ENCODE measurements at regions not wholly inside any gene's neighbourhood (a gene's known extent, or its start where the extent isn't known, plus 50 kb on each side); places are given as distances from the start of the nearest gene placed in this dataset.

GRCh38 chr12:42859612-42860011 lies 270.1 kb upstream of the PRICKLE1 start:
- DNase-seq (ENCODE audit: low spot score) = no peak

GRCh38 chr12:42857106-42857505 lies 267.6 kb upstream of the PRICKLE1 start:
- DNase-seq (ENCODE audit: low spot score) = no peak

- DNase-seq (ENCODE audit: low spot score) = no peak
Measured at GRCh38 chr12:42855362-42855950, 265.9 kb upstream of the PRICKLE1 start.

GRCh38 chr12:42854826-42855225 lies 265.3 kb upstream of the PRICKLE1 start:
- DNase-seq (ENCODE audit: low spot score) = no peak

- DNase-seq (ENCODE audit: low spot score) = no peak
Measured at GRCh38 chr12:42854208-42854607, 264.7 kb upstream of the PRICKLE1 start.

GRCh38 chr12:42853370-42854140 lies 264.0 kb upstream of the PRICKLE1 start:
- DNase-seq (ENCODE audit: low spot score) = no peak

- no peak for DNase-seq (ENCODE audit: low spot score)
Measured at GRCh38 chr12:42846782-42847181, 257.2 kb upstream of the PRICKLE1 start.

GRCh38 chr12:42834062-42834461 lies 244.5 kb upstream of the PRICKLE1 start:
- no peak for DNase-seq (ENCODE audit: low spot score)

- DNase-seq (ENCODE audit: low spot score) = no peak
Measured at GRCh38 chr12:42828836-42829235, 239.3 kb upstream of the PRICKLE1 start.

- no peak for DNase-seq (ENCODE audit: low spot score)
Measured at GRCh38 chr12:42824327-42824726, 234.8 kb upstream of the PRICKLE1 start.

- DNase-seq (ENCODE audit: low spot score) = no peak
Measured at GRCh38 chr12:42823679-42824078, 234.1 kb upstream of the PRICKLE1 start.

- no peak for DNase-seq (ENCODE audit: low spot score)
Measured at GRCh38 chr12:42819846-42820245, 230.3 kb upstream of the PRICKLE1 start.

- no peak for DNase-seq (ENCODE audit: low spot score)
Measured at GRCh38 chr12:42815068-42815467, 225.5 kb upstream of the PRICKLE1 start.

- no peak for DNase-seq (ENCODE audit: low spot score)
Measured at GRCh38 chr12:42812871-42813270, 223.3 kb upstream of the PRICKLE1 start.

- DNase-seq (ENCODE audit: low spot score) = no peak
Measured at GRCh38 chr12:42812086-42812485, 222.5 kb upstream of the PRICKLE1 start.

- no peak for DNase-seq (ENCODE audit: low spot score)
Measured at GRCh38 chr12:42810006-42810405, 220.5 kb upstream of the PRICKLE1 start.

GRCh38 chr12:42809226-42809625 lies 219.7 kb upstream of the PRICKLE1 start:
- no peak for DNase-seq (ENCODE audit: low spot score)

GRCh38 chr12:42807766-42808165 lies 218.2 kb upstream of the PRICKLE1 start:
- DNase-seq (ENCODE audit: low spot score) = no peak

GRCh38 chr12:42807251-42807650 lies 217.7 kb upstream of the PRICKLE1 start:
- no peak for DNase-seq (ENCODE audit: low spot score)

GRCh38 chr12:42804928-42805327 lies 215.4 kb upstream of the PRICKLE1 start:
- DNase-seq (ENCODE audit: low spot score) = no peak

- no peak for DNase-seq (ENCODE audit: low spot score)
Measured at GRCh38 chr12:42802785-42803189, 213.2 kb upstream of the PRICKLE1 start.

GRCh38 chr12:42801271-42801670 lies 211.7 kb upstream of the PRICKLE1 start:
- DNase-seq (ENCODE audit: low spot score) = no peak

- DNase-seq (ENCODE audit: low spot score) = no peak
Measured at GRCh38 chr12:42799966-42800365, 210.4 kb upstream of the PRICKLE1 start.

All from ecto neural progenitor cell (in vitro differentiated cells).